ENCODE measurements at regions not wholly inside any gene's neighbourhood (a gene's known extent, or its start where the extent isn't known, plus 50 kb on each side); places are given as distances from the start of the nearest gene placed in this dataset.

- Histone ChIP-seq H3K27me3 (replicated peaks; ENCODE audit: insufficient read depth) (no peaks in the 10 kb centered on the region), H3K4me1 (ENCODE audit: insufficient read depth) (no peaks in the 10 kb centered on the region), H3K9ac (no peak overlapping the region), H3K4me3 (no peak overlapping the region), H3K4me2 (ENCODE audit: unreplicated experiment) (no peak overlapping the region), H3K79me2 (ENCODE audit: insufficient read depth) (no peaks in the 10 kb centered on the region), H4K20me1 (ENCODE audit: insufficient read depth) (no peaks in the 10 kb centered on the region), H3K27ac (no peak overlapping the region), H3K36me3 (ENCODE audit: low read depth) (no peaks in the 10 kb centered on the region), H3K9me3 (ENCODE audit: low read depth) (no peaks in the 10 kb centered on the region), H3F3A (ENCODE audit: insufficient read depth) (no peaks in the 10 kb centered on the region), H3K9me2 (ENCODE audit: insufficient read depth) (no peaks in the 10 kb centered on the region), H2AFZ (no peak overlapping the region)
- TF ChIP-seq EZH2 (IDR thresholded peaks at IDR 0.05; ENCODE audit: insufficient read depth, poor library complexity, severe bottlenecking) (no peak), EZH2phosphoT487 (IDR thresholded peaks at IDR 0.05; ENCODE audit: insufficient read depth, low read depth) (no peak)
- DNase-seq: no peak
- in situ Hi-C loops (cut with MboI): no loop called here
These were observed 52.4 kb downstream of the ELAPOR2 start for GRCh38 chr7:87007038-87007437.

GRCh38 chr7:87004956-87005355 lies 54.5 kb downstream of the ELAPOR2 start:
- DNase-seq: no peak
- Histone ChIP-seq H3K4me3 (no peak overlapping the region), H4K20me1 (ENCODE audit: insufficient read depth) (no peaks in the 10 kb centered on the region), H3K9me2 (ENCODE audit: insufficient read depth) (no peaks in the 10 kb centered on the region), H3K79me2 (ENCODE audit: insufficient read depth) (no peaks in the 10 kb centered on the region), H3K9me3 (ENCODE audit: low read depth) (no peaks in the 10 kb centered on the region), H3K4me2 (ENCODE audit: unreplicated experiment) (no peak overlapping the region), H3K36me3 (ENCODE audit: low read depth) (no peaks in the 10 kb centered on the region), H3K4me1 (ENCODE audit: insufficient read depth) (peaks cover 19% of the 10 kb centered on the region), H3K27me3 (replicated peaks; ENCODE audit: insufficient read depth) (no peaks in the 10 kb centered on the region), H2AFZ (no peak overlapping the region; the same call in 1 of the 2 replicates), H3F3A (ENCODE audit: insufficient read depth) (peaks cover 18% of the 10 kb centered on the region; the same call in 1 of the 2 replicates), H3K27ac (no peak overlapping the region), H3K9ac (no peak overlapping the region)
- in situ Hi-C loops (cut with MboI): no loop called here
- WGBS, 2 experiments (ENCODE audit: low coverage in 1 of 2, low lambda C conversion rate in 2 of 2, missing lambda C conversion rate in 2 of 2): 66 to 90% methylated on average over 1 of the region's 1 CpG
- TF ChIP-seq EZH2 (IDR thresholded peaks at IDR 0.05; ENCODE audit: insufficient read depth, poor library complexity, severe bottlenecking): no peak
- TF ChIP-seq EZH2phosphoT487 (IDR thresholded peaks at IDR 0.05; ENCODE audit: insufficient read depth, low read depth): no peak

DNA sequence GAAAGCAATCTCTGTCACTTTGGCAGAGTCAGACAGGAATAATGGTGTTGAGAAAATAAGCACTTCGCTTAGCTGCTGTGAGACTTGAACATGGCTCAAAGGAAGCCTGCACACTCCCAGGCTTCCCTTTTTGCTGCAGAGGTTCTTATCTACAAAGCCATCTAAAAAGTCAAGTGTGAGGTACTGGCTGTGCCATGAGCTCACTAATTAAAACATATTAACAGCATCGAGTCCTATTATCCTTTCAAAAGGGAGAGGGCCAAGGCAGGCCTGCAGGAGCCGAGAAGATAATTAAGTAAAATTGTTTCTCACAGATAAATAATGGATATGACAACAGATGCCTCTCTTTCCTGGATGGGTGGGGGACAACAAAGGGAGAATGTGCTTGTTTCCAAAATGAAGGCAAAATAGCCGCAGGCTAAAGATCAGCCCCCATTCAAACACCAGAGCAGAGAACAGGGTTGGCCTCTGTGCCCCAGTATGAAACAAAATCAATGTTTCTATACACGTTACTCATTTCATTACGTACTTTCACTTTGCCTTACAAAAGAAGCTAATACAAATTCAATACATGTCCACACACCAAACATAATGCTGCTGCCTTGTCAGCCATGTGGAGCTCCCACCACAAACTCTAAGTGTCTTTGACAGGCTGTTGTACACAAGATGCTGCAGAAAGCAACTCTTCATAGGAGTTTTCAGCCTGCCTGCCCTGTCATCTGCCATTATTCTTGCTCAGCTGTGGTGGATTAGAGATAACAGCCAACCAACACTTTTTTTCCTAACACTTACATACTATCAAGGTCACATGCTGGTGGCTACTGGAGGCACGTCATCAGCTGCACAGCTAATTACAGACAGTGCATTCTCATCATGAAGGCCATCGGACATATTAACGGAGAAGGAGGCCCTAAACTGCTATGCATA lies 55.3 kb downstream of the ELAPOR2 start:
- Histone ChIP-seq H3K36me3 (ENCODE audit: low read depth) (no peaks in the 10 kb centered on the region), H3K4me1 (ENCODE audit: insufficient read depth) (peaks cover 21% of the 10 kb centered on the region), H3K9me3 (ENCODE audit: low read depth) (no peaks in the 10 kb centered on the region), H3K9ac (no peak overlapping the region), H4K20me1 (ENCODE audit: insufficient read depth) (no peaks in the 10 kb centered on the region), H3K4me3 (no peak overlapping the region), H3K4me2 (ENCODE audit: unreplicated experiment) (peak overlapping the region; percentile 31), H3K27me3 (replicated peaks; ENCODE audit: insufficient read depth) (no peaks in the 10 kb centered on the region), H3F3A (ENCODE audit: insufficient read depth) (peaks cover 20% of the 10 kb centered on the region; the same call in 1 of the 2 replicates), H3K9me2 (ENCODE audit: insufficient read depth) (no peaks in the 10 kb centered on the region), H2AFZ (peak overlapping the region; percentile 48), H3K79me2 (ENCODE audit: insufficient read depth) (no peaks in the 10 kb centered on the region), H3K27ac (no peak overlapping the region)
- WGBS, 2 experiments (ENCODE audit: low coverage in 1 of 2, low lambda C conversion rate in 2 of 2, missing lambda C conversion rate in 2 of 2): 37 to 40% methylated on average over 9 of the region's 9 CpGs
- no peak for DNase-seq
- in situ Hi-C loops (cut with MboI): no loop called here
- TF ChIP-seq EZH2phosphoT487 (IDR thresholded peaks at IDR 0.05; ENCODE audit: insufficient read depth, low read depth): no peak
- no peak for TF ChIP-seq EZH2 (IDR thresholded peaks at IDR 0.05; ENCODE audit: insufficient read depth, poor library complexity, severe bottlenecking)

DNA sequence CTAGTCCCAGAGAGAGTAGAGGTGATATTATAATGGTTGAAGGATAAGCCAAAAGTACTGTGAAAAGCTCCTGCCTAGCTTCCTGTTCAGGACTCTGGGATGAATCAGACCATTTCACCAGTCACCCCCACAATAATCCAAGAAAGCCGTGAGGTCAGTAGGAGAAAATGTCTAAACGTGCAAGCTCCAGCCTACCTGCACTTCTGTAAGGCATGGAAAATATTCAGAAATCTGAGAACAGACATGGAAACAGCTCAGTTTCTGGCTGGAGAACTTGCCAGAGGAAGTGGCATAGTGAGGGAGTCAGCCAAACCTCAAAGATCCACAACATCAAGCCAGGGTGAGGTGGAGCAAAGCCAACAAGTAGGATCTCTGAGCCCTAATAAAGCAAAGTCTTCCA lies 58.2 kb downstream of the ELAPOR2 start:
- H3K4me2 ChIP-seq (ENCODE audit: unreplicated experiment): peak overlapping the region; percentile 41
- H3K9ac ChIP-seq: no peak overlapping the region
- in situ Hi-C loops (cut with MboI): no loop called here
- H3K27me3 ChIP-seq (replicated peaks; ENCODE audit: insufficient read depth): no peaks in the 10 kb centered on the region
- peak; percentile 63 for DNase-seq
- H4K20me1 ChIP-seq (ENCODE audit: insufficient read depth): no peaks in the 10 kb centered on the region
- H3K36me3 ChIP-seq (ENCODE audit: low read depth): no peaks in the 10 kb centered on the region
- H3K9me3 ChIP-seq (ENCODE audit: low read depth): no peaks in the 10 kb centered on the region
- peak overlapping the region; percentile 25; the same call in 1 of the 2 replicates for H3K27ac ChIP-seq
- H3K9me2 ChIP-seq (ENCODE audit: insufficient read depth): no peaks in the 10 kb centered on the region
- peak overlapping the region; percentile 67 for H2AFZ ChIP-seq
- H3K4me3 ChIP-seq: no peak overlapping the region
- peaks cover 20% of the 10 kb centered on the region; the same call in 1 of the 2 replicates for H3F3A ChIP-seq (ENCODE audit: insufficient read depth)
- peaks cover 21% of the 10 kb centered on the region for H3K4me1 ChIP-seq (ENCODE audit: insufficient read depth)
- H3K79me2 ChIP-seq (ENCODE audit: insufficient read depth): no peaks in the 10 kb centered on the region
- TF ChIP-seq EZH2 (IDR thresholded peaks at IDR 0.05; ENCODE audit: insufficient read depth, poor library complexity, severe bottlenecking): no peak
- TF ChIP-seq EZH2phosphoT487 (IDR thresholded peaks at IDR 0.05; ENCODE audit: insufficient read depth, low read depth): no peak
- WGBS, 2 experiments (ENCODE audit: low coverage in 1 of 2, low lambda C conversion rate in 2 of 2, missing lambda C conversion rate in 2 of 2): 14 to 18% methylated on average over 2 of the region's 2 CpGs
